Panc1 (cell line): ENCODE measurements at regions not wholly inside any gene's neighbourhood (a gene's known extent, or its start where the extent isn't known, plus 50 kb on each side); places are given as distances from the start of the nearest gene placed in this dataset.

Experiments
- POLR2AphosphoS5 ChIP-seq: IDR thresholded peaks from 2 replicates; pipeline ENCODE4 v1.6.1; 2012; ENCODE audit warnings: mild to moderate bottlenecking, low read depth, low read length, moderate library complexity
- SIN3A ChIP-seq: IDR thresholded peaks from 2 replicates; pipeline ENCODE4 v1.6.1; 2012; ENCODE audit warnings: low read depth, mild to moderate bottlenecking, low read length, moderate library complexity, borderline replicate concordance; ENCODE audit not compliant: insufficient read depth
- TCF7L2 ChIP-seq: IDR thresholded peaks from 2 replicates; pipeline ENCODE4 v1.6.1; 2011; ENCODE audit warnings: mild to moderate bottlenecking, low read depth, low read length, inconsistent platforms
- TF ChIP-seq, protein P1 (sequence below): fragments of 450-650 bp; IDR thresholded peaks from 2 replicates; pipeline ENCODE4 v1.5.1; 2017; ENCODE audit warnings: mild to moderate bottlenecking
- TF ChIP-seq, protein P2 (sequence below), 2 experiments: IDR thresholded peaks; 2 replicates each; pipeline ENCODE4 v1.6.1; 2011 to 2012; ENCODE audit warnings: low read depth in 2 of 2, control low read depth in 1 of 2, low read length in 1 of 2, mild to moderate bottlenecking in 1 of 2, moderate library complexity in 1 of 2; ENCODE audit not compliant: insufficient read depth in 1 of 2

DNA sequence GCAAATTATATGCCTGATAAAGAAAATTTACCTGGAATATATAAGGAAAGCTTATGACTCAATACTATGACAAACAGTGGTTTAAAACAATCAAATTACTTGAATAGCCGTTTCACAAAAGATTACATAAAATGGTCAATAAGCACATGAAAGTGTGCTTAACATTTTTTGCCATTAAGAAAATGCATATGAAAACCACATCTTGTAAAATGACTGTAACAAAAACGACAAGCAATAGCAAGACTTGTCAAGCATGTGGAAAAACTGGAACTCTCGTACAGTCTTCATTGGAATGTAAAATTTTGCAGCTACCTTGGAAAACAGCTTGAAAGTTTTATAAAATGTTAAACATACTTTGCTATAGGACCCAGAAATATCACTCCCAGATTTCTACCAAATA, 1110.3 kb downstream of the NAALADL2 start:
- TF ChIP-seq, protein P1, sequence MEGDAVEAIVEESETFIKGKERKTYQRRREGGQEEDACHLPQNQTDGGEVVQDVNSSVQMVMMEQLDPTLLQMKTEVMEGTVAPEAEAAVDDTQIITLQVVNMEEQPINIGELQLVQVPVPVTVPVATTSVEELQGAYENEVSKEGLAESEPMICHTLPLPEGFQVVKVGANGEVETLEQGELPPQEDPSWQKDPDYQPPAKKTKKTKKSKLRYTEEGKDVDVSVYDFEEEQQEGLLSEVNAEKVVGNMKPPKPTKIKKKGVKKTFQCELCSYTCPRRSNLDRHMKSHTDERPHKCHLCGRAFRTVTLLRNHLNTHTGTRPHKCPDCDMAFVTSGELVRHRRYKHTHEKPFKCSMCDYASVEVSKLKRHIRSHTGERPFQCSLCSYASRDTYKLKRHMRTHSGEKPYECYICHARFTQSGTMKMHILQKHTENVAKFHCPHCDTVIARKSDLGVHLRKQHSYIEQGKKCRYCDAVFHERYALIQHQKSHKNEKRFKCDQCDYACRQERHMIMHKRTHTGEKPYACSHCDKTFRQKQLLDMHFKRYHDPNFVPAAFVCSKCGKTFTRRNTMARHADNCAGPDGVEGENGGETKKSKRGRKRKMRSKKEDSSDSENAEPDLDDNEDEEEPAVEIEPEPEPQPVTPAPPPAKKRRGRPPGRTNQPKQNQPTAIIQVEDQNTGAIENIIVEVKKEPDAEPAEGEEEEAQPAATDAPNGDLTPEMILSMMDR: no peak
- TF ChIP-seq POLR2AphosphoS5 (no peak), SIN3A (no peak), TCF7L2 (no peak)
- TF ChIP-seq, protein P2, sequence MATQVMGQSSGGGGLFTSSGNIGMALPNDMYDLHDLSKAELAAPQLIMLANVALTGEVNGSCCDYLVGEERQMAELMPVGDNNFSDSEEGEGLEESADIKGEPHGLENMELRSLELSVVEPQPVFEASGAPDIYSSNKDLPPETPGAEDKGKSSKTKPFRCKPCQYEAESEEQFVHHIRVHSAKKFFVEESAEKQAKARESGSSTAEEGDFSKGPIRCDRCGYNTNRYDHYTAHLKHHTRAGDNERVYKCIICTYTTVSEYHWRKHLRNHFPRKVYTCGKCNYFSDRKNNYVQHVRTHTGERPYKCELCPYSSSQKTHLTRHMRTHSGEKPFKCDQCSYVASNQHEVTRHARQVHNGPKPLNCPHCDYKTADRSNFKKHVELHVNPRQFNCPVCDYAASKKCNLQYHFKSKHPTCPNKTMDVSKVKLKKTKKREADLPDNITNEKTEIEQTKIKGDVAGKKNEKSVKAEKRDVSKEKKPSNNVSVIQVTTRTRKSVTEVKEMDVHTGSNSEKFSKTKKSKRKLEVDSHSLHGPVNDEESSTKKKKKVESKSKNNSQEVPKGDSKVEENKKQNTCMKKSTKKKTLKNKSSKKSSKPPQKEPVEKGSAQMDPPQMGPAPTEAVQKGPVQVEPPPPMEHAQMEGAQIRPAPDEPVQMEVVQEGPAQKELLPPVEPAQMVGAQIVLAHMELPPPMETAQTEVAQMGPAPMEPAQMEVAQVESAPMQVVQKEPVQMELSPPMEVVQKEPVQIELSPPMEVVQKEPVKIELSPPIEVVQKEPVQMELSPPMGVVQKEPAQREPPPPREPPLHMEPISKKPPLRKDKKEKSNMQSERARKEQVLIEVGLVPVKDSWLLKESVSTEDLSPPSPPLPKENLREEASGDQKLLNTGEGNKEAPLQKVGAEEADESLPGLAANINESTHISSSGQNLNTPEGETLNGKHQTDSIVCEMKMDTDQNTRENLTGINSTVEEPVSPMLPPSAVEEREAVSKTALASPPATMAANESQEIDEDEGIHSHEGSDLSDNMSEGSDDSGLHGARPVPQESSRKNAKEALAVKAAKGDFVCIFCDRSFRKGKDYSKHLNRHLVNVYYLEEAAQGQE (IDR thresholded peaks at IDR 0.05; ENCODE audit: insufficient read depth in 1 of 2, low read depth in 2 of 2, low read length in 1 of 2): no peak
